GM18508 (cell line): ENCODE measurements at regions not wholly inside any gene's neighbourhood (a gene's known extent, or its start where the extent isn't known, plus 50 kb on each side); places are given as distances from the start of the nearest gene placed in this dataset.
"Not testable (repeated sequence)": the region's sequence is repeated elsewhere in the genome, so short reads cannot be mapped to it uniquely, and the experiment has no call there.

Source experiments
- ATAC-seq: cut with Tn5 transposase; IDR thresholded peaks from one replicate; pipeline ENCODE4 v1.9.1; 2021; ENCODE audit warnings: moderate number of reproducible peaks; ENCODE audit not compliant: insufficient read depth, unreplicated experiment

GRCh38 chr1:41995441-41996130 is 76.9 kb upstream of the HIVEP3 start:
- ATAC-seq, result no peak

- no peak for ATAC-seq
Measured at GRCh38 chr1:41994195-41994894, 75.6 kb upstream of the HIVEP3 start.

- no peak for ATAC-seq
Measured at GRCh38 chr1:41983451-41983850, 64.7 kb upstream of the HIVEP3 start.

- ATAC-seq, result no peak
Measured at GRCh38 chr1:41981796-41982195, 63.1 kb upstream of the HIVEP3 start.

- no peak for ATAC-seq
Measured at GRCh38 chr1:41980827-41981653, 62.3 kb upstream of the HIVEP3 start.

- ATAC-seq, result no peak
Measured at GRCh38 chr1:41978986-41979385, 60.3 kb upstream of the HIVEP3 start.

GRCh38 chr1:41977326-41977725 is 58.6 kb upstream of the HIVEP3 start:
- ATAC-seq, result no peak

- no peak for ATAC-seq
Measured at GRCh38 chr1:41976671-41977070, 57.9 kb upstream of the HIVEP3 start.

- no peak for ATAC-seq
Measured at GRCh38 chr1:41975850-41976569, 57.3 kb upstream of the HIVEP3 start.

GRCh38 chr1:41975121-41975520 is 56.4 kb upstream of the HIVEP3 start:
- ATAC-seq, result no peak

GRCh38 chr1:41968557-41968956 is 49.8 kb upstream of the HIVEP3 start:
- ATAC-seq, result not testable (repeated sequence)
